Activated CD8-positive, alpha-beta memory T cell treated with anti-CD3 and anti-CD28 coated beads for 4 hours (primary cell): ENCODE measurements at regions not wholly inside any gene's neighbourhood (a gene's known extent, or its start where the extent isn't known, plus 50 kb on each side); places are given as distances from the start of the nearest gene placed in this dataset.
"Not testable (repeated sequence)": the region's sequence is repeated elsewhere in the genome, so short reads cannot be mapped to it uniquely, and the experiment has no call there.

Source experiments
- DNase-seq, 2 donors: peaks; one replicate each; pipeline ENCODE4 v3.0.0-alpha.2; 2020; ENCODE audit warnings: low read depth in 2 of 2

- not testable (repeated sequence) for DNase-seq
Measured at GRCh38 chr13:21261487-21262216, 85.2 kb downstream of the MRPL57 start.

GRCh38 chr13:21263909-21264308 is 87.5 kb downstream of the MRPL57 start:
- not testable (repeated sequence) for DNase-seq

DNA sequence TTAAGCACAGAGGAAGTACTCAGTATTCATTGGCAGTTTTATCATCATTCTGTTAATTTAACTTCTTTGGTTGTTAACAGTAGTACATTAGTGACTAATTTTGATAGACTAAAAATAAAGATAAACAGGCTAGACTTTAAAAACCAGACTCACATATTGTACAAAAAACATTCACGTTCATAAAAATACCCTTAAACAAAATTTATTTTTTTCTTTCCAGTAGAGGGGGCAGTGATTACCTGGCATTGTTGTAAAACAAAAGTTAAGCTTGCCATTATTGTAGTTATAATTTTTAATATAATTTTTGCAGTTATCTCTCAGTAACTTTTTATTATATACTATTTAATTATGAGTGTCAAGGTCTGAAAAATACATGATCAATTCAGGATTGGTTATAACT is 92.0 kb downstream of the MRPL57 start:
- not testable (repeated sequence) for DNase-seq

GRCh38 chr13:21272439-21272838 is 96.0 kb downstream of the MRPL57 start:
- DNase-seq: not testable (repeated sequence)

DNA sequence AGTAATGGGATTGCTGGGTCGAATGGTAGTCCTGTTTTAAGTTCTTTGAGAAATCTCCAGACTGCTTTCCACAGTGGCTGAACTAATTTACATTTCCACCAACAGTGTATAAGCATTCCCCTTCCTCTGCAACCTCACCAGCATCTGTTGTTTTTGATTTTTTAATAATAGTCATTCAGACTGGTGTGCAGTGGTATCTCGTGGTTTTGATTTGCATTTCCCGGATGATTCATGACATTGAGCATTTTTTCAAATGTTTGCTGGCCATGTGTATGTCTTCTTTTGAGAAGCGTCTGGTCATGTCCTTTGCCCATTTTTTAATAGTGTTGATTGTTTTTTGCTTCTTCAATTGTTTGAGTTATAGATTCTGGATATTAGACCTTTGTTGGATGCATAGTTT is 98.0 kb downstream of the MRPL57 start:
- not testable (repeated sequence) for DNase-seq

- DNase-seq: no peak
Measured at GRCh38 chr13:21282065-21282464, 105.6 kb downstream of the MRPL57 start.

- no peak for DNase-seq
Measured at GRCh38 chr13:21287331-21287907, 111.0 kb downstream of the MRPL57 start.

- no peak for DNase-seq
Measured at GRCh38 chr13:21289475-21289874, 113.0 kb downstream of the MRPL57 start.

GRCh38 chr13:21290442-21291002 is 114.1 kb downstream of the MRPL57 start:
- DNase-seq: not testable (repeated sequence)

DNA sequence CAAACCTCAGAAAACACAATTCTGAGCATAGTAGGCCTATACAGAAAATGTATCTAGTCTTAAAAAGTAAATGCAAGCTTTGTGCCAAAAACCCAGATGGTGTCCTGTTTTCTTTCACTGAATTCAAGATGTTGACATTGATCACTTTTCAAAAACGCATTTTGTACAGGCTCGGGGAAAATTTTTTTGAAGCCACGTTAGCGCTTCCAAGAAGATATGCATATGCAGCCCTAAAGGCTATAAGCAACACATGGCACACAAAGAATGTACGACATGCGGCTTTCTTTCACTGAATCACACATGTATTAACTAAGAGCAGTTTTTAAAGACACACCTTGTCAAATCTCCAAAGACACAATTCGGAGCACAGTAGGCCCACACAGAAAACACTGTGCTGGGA is 115.4 kb downstream of the MRPL57 start:
- no peak for DNase-seq

GRCh38 chr13:21296991-21297390 is 120.5 kb downstream of the MRPL57 start:
- DNase-seq: not testable (repeated sequence)

- no peak for DNase-seq
Measured at GRCh38 chr13:21297447-21297846, 121.0 kb downstream of the MRPL57 start.

GRCh38 chr13:21297914-21298831 is 121.7 kb downstream of the MRPL57 start:
- DNase-seq: peak; percentile 69

DNA sequence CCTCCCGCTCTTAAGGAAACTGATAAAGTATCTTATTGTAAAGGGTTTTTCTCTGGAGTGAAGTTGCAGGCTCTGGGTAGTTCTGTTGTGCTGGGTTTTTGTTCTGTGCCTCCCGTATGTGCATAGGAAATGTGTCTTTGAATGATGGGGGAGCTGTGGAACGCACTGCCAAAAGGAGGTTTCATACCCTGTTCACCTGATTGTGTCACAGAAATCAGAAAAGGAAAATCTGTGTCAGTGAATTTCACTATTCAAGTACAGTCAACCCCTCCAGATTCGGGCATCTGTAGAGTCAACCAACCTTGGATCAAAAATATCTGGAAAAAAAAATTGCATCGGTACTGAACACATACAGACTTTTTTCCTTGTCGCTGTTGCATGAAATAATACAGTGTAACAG is 127.8 kb downstream of the MRPL57 start:
- no peak for DNase-seq

DNA sequence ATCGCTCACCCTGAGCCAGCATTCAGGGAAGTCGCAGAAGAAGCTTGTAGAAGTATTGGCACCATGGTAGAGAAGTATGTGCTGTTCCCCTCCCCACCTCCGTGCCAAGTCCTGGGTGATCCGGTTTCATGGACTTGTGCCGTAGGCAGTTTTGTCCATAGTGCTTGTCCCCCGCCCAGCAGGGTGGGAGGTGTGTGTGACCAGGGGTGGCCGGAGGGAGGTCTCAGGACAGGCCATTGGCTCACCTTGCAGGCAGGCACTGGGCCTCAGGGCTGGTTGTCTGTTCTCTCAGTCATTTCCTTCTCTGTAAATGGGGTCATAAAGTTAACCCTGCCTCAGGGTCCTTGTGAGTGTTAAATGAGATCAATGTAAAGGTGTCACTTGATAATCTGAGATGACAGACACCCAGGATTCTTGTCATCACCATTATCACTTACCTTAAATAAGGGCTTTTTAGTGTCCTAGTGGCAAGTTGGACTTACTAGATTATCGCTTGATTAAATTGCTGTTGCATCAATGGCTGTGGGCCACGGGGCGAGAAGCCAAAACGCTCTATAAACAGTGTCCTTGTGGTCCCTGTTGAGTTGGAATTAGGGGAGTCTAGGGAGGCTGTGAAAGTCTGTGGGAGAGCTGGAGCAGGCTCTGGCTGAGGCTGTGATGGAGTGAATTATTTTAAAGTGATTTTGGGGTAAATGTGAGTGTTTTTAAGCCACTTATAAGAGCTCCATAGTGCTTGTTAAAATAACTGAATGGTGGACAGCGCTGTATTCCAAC is 130.0 kb downstream of the MRPL57 start:
- not testable (repeated sequence) for DNase-seq

DNA sequence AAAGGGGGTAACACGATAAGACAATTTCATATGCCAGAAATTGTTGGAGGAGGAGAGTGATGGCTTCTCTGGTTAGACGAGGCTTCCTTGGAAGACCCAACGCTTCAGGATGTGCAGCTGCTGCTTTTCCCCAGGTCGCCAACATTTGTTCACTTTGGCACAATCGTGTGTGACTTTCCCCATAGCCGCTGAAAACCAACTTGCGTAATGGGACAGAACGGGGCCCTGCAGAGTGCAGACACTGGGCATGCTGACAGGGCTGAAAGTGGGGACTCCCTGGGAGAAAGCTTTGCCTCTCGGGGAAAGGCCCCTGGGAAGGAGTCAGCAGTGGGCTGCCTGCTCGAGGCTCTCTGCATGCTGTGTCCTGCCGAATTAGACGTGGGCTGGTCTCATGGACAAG is 130.7 kb downstream of the MRPL57 start:
- not testable (repeated sequence) for DNase-seq

DNA sequence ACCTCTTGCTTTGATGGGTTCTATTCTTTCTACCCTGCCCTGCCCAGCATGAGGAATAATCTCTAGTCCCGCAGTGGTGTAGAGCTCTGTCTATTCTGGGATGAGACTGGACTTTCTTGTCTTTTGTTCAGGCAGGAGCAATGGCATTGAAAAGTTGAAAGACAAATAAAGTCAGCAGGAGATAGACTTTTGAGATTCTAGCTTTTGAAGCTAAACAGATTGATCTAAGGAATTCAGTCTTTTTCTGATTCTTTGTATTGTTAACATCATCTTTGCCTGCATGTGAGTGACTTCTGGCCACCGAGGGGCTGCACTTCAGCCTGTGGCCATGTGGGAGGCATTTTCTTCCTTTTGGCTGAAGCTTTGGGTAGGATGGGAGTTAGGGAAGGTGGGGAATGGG is 132.4 kb downstream of the MRPL57 start:
- no peak for DNase-seq

GRCh38 chr13:21309542-21310172 is 133.2 kb downstream of the MRPL57 start:
- DNase-seq: no peak

GRCh38 chr13:21310220-21310619 is 133.8 kb downstream of the MRPL57 start:
- DNase-seq: no peak

GRCh38 chr13:21314976-21315375 is 138.5 kb downstream of the MRPL57 start:
- DNase-seq: not testable (repeated sequence)

- DNase-seq: no peak
Measured at GRCh38 chr13:21316376-21316775, 139.9 kb downstream of the MRPL57 start.
